ENCODE measurements at regions not wholly inside any gene's neighbourhood (a gene's known extent, or its start where the extent isn't known, plus 50 kb on each side); places are given as distances from the start of the nearest gene placed in this dataset.

DNA sequence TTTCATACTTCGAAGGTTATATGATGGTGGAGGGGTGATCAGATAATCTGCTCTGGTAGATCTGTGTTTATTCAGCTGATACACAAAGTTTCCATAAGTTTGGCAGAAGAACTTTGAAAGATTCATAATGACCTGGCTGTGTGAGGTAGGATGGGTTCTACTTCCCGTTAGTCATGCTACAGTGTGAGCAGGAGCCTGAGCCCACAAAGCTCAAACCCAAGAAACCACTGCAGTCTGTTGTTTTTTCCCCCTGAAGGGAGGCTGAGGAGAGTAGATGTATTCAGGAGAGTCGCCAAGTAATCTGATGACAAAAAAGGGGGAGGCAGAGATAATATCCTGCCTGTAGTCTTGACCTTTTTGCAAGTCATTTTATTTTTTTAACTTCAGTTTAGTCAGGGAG, 52.8 kb upstream of the PPP3CA start:
- Mint-ChIP-seq H3K4me1 (ENCODE audit: low read depth) (peaks cover 14% of the 10 kb centered on the region), H3K36me3 (ENCODE audit: low read depth) (no peaks in the 10 kb centered on the region), H3K27ac (no peak overlapping the region), H3K9me3 (peaks cover 6% of the 10 kb centered on the region), H3K4me3 (no peak overlapping the region), H3K27me3 (peaks cover 14% of the 10 kb centered on the region)
- no peak for DNase-seq

GRCh38 chr4:101398807-101399206, 51.5 kb upstream of the PPP3CA start:
- H3K27me3 Mint-ChIP-seq = peaks cover 14% of the 10 kb centered on the region
- H3K9me3 Mint-ChIP-seq = peaks cover 1% of the 10 kb centered on the region
- peaks cover 14% of the 10 kb centered on the region for H3K4me1 Mint-ChIP-seq (ENCODE audit: low read depth)
- DNase-seq = no peak
- no peaks in the 10 kb centered on the region for H3K36me3 Mint-ChIP-seq (ENCODE audit: low read depth)
- H3K27ac Mint-ChIP-seq = no peak overlapping the region
- H3K4me3 Mint-ChIP-seq = no peak overlapping the region

Data from activated T-cell treated with anti-CD3 and anti-CD28 coated beads, Interleukin-2, amount 50 U/mL, for 24 hours (primary cell).